IMR-90 (cell line): ENCODE measurements at regions not wholly inside any gene's neighbourhood (a gene's known extent, or its start where the extent isn't known, plus 50 kb on each side); places are given as distances from the start of the nearest gene placed in this dataset.

Source experiments
- BHLHE40 ChIP-seq: fragments of 150-350 bp; IDR thresholded peaks from 2 replicates; pipeline ENCODE4 v1.6.1; 2016; ENCODE audit warnings: mild to moderate bottlenecking, low read depth, low read length
- CEBPB ChIP-seq: IDR thresholded peaks from 2 replicates; pipeline ENCODE4 v1.6.1; 2012; ENCODE audit warnings: low read depth, low read length, improper control_type of control experiment
- ELK1 ChIP-seq: fragments of 150-350 bp; IDR thresholded peaks from 2 replicates; pipeline ENCODE4 v1.6.1; 2016; ENCODE audit warnings: low read depth, mild to moderate bottlenecking, low read length, moderate library complexity, borderline replicate concordance
- MAZ ChIP-seq: IDR thresholded peaks from 2 replicates; pipeline ENCODE4 v1.6.1; 2012; ENCODE audit warnings: low read depth, mild to moderate bottlenecking, low read length, improper control_type of control experiment, moderate library complexity, borderline replicate concordance
- MXI1 ChIP-seq: IDR thresholded peaks from 2 replicates; pipeline ENCODE4 v1.6.1; 2012; ENCODE audit warnings: low read depth, mild to moderate bottlenecking, low read length, moderate library complexity, borderline replicate concordance
- POLR2A ChIP-seq: IDR thresholded peaks from 2 replicates; pipeline ENCODE4 v1.6.1; 2012; ENCODE audit warnings: mild to moderate bottlenecking, low read depth, low read length
- RCOR1 ChIP-seq: IDR thresholded peaks from 2 replicates; pipeline ENCODE4 v1.6.1; 2012; ENCODE audit warnings: mild to moderate bottlenecking, low read length, improper control_type of control experiment; ENCODE audit not compliant: insufficient replicate concordance
- RFX5 ChIP-seq: IDR thresholded peaks from 2 replicates; pipeline ENCODE4 v1.8.0; 2012; ENCODE audit warnings: low read depth, mild to moderate bottlenecking, low read length, moderate library complexity
- SMC3 ChIP-seq: fragments of 150-350 bp; IDR thresholded peaks from 2 replicates; pipeline ENCODE4 v1.6.1; 2016; ENCODE audit warnings: low read depth, mild to moderate bottlenecking, antibody characterized with exemption, low read length, moderate library complexity
- TF ChIP-seq, protein P1 (sequence below): conservative IDR thresholded peaks from 2 replicates; pipeline ENCODE4 v1.5.1; 2012; ENCODE audit warnings: mild to moderate bottlenecking, low read depth, low read length, improper control_type of control experiment

GRCh38 chr1:235013512-235013911 lies 115.1 kb downstream of the TOMM20 start:
- TF ChIP-seq, protein P1, sequence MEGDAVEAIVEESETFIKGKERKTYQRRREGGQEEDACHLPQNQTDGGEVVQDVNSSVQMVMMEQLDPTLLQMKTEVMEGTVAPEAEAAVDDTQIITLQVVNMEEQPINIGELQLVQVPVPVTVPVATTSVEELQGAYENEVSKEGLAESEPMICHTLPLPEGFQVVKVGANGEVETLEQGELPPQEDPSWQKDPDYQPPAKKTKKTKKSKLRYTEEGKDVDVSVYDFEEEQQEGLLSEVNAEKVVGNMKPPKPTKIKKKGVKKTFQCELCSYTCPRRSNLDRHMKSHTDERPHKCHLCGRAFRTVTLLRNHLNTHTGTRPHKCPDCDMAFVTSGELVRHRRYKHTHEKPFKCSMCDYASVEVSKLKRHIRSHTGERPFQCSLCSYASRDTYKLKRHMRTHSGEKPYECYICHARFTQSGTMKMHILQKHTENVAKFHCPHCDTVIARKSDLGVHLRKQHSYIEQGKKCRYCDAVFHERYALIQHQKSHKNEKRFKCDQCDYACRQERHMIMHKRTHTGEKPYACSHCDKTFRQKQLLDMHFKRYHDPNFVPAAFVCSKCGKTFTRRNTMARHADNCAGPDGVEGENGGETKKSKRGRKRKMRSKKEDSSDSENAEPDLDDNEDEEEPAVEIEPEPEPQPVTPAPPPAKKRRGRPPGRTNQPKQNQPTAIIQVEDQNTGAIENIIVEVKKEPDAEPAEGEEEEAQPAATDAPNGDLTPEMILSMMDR, result no peak
- TF ChIP-seq RFX5, result no peak
- TF ChIP-seq POLR2A, result no peak
- TF ChIP-seq CEBPB, result no peak
- TF ChIP-seq BHLHE40, result no peak
- TF ChIP-seq MAZ, result no peak
- no peak for TF ChIP-seq RCOR1
- TF ChIP-seq MXI1, result no peak
- no peak for TF ChIP-seq SMC3
- TF ChIP-seq ELK1, result no peak
